CD1c-positive myeloid dendritic cell (primary cell): ENCODE measurements at regions not wholly inside any gene's neighbourhood (a gene's known extent, or its start where the extent isn't known, plus 50 kb on each side); places are given as distances from the start of the nearest gene placed in this dataset.
"Not testable (repeated sequence)": the region's sequence is repeated elsewhere in the genome, so short reads cannot be mapped to it uniquely, and the experiment has no call there.

Experiments used
- DNase-seq: peaks from one replicate; pipeline ENCODE4 v3.0.0-alpha.2; 2016; ENCODE audit errors: extremely low spot score

- DNase-seq = no peak
Measured at GRCh38 chr18:77373730-77374445, 124.2 kb downstream of the GALR1 start.

GRCh38 chr18:77374446-77374805, 124.8 kb downstream of the GALR1 start:
- no peak for DNase-seq

- DNase-seq = no peak
Measured at GRCh38 chr18:77376043-77376732, 126.5 kb downstream of the GALR1 start.

- no peak for DNase-seq
Measured at GRCh38 chr18:77376733-77377094, 127.1 kb downstream of the GALR1 start.

- DNase-seq = no peak
Measured at GRCh38 chr18:77377813-77378212, 128.2 kb downstream of the GALR1 start.

- no peak for DNase-seq
Measured at GRCh38 chr18:77379976-77380509, 130.4 kb downstream of the GALR1 start.

GRCh38 chr18:77380695-77381094, 131.0 kb downstream of the GALR1 start:
- no peak for DNase-seq

- DNase-seq = no peak
Measured at GRCh38 chr18:77392321-77392720, 142.7 kb downstream of the GALR1 start.

- no peak for DNase-seq
Measured at GRCh38 chr18:77393519-77393918, 143.9 kb downstream of the GALR1 start.

GRCh38 chr18:77395953-77396352, 146.3 kb downstream of the GALR1 start:
- DNase-seq = no peak

- DNase-seq = no peak
Measured at GRCh38 chr18:77397056-77397455, 147.4 kb downstream of the GALR1 start.

- DNase-seq = no peak
Measured at GRCh38 chr18:77397617-77398016, 148.0 kb downstream of the GALR1 start.

- DNase-seq = no peak
Measured at GRCh38 chr18:77400561-77400960, 150.9 kb downstream of the GALR1 start.

GRCh38 chr18:77401173-77401572, 151.5 kb downstream of the GALR1 start:
- no peak for DNase-seq

- DNase-seq = no peak
Measured at GRCh38 chr18:77403969-77404535, 154.4 kb downstream of the GALR1 start.

GRCh38 chr18:77405096-77405495, 155.4 kb downstream of the GALR1 start:
- no peak for DNase-seq

GRCh38 chr18:77407733-77408132, 158.1 kb downstream of the GALR1 start:
- DNase-seq = no peak

GRCh38 chr18:77421546-77421945, 171.9 kb downstream of the GALR1 start:
- DNase-seq = not testable (repeated sequence)

- no peak for DNase-seq
Measured at GRCh38 chr18:77422974-77423867, 173.6 kb downstream of the GALR1 start.

GRCh38 chr18:77433076-77433475, 183.4 kb downstream of the GALR1 start:
- DNase-seq = no peak

GRCh38 chr18:77439888-77440287, 190.2 kb downstream of the GALR1 start:
- no peak for DNase-seq

GRCh38 chr18:77442393-77442792, 192.7 kb downstream of the GALR1 start:
- DNase-seq = no peak
